A549 (cell line): ENCODE measurements at regions not wholly inside any gene's neighbourhood (a gene's known extent, or its start where the extent isn't known, plus 50 kb on each side); places are given as distances from the start of the nearest gene placed in this dataset.

Experiments used
- ATAC-seq, 2 experiments: fragments of 200-7000 bp in 1 of 2; fragments of >200 bp in 1 of 2; cut with Nextera tagmentation in 1 of 2; cut with Tn5 transposase in 1 of 2; 3 replicates each; pipeline versions ENCODE4 v1.8.0 to v1.9.1; 2018 to 2020; ENCODE audit warnings: mild to moderate bottlenecking in 1 of 2, moderate library complexity in 1 of 2
- CTCF ChIA-PET: fragments of 300-600 bp; sonication (Branson Sonifier 250); formaldehyde crosslinking; extraction: SDS; loops from one replicate; lab custom pipeline; 2021; ENCODE audit warnings: antibody characterized with exemption, inconsistent platforms; lab: Yijun Ruan, JAX
- POLR2A ChIA-PET: fragments of 350-600 bp; formaldehyde crosslinking; extraction: SDS; loops from one replicate; lab custom pipeline; 2021; ENCODE audit warnings: antibody characterized with exemption, inconsistent platforms; lab: Yijun Ruan, JAX
- DNase-seq, 2 experiments: peaks; one replicate each; pipeline versions ENCODE4 v3.0.0 to v3.0.0-alpha.2; 2011 to 2016; ENCODE audit warnings: low read depth in 1 of 2, low spot score in 1 of 2
- FAIRE-seq: peaks from 2 replicates; lab custom pipeline; 2011; peaks lifted over from hg19 to GRCh38; lab: Jason Lieb, UNC
- H3K27ac ChIP-seq, 2 experiments: fragments of >200 bp; sonication (Bioruptor Twin); formaldehyde crosslinking; 3 replicates each; pipeline ENCODE4 v1.5.1; 2016 to 2017
- H3K4me1 ChIP-seq: fragments of >200 bp; sonication (Bioruptor Twin); formaldehyde crosslinking; 3 replicates; pipeline ENCODE4 v1.6.1; 2016
- H3K4me2 ChIP-seq: fragments of >200 bp; sonication (Bioruptor Twin); formaldehyde crosslinking; 3 replicates; pipeline ENCODE4 v1.6.1; 2016
- H3K4me3 ChIP-seq: fragments of >200 bp; sonication (Bioruptor Twin); formaldehyde crosslinking; 3 replicates; pipeline ENCODE4 v1.5.1; 2016
- H3K9me3 ChIP-seq: fragments of >200 bp; sonication (Bioruptor Twin); formaldehyde crosslinking; 3 replicates; pipeline ENCODE4 v1.6.1; 2016
- ATOH8 ChIP-seq: fragments of 250-450 bp; sonication (Bioruptor Pico); IDR thresholded peaks from 2 replicates; pipeline ENCODE4 v1.5.0; 2020; ENCODE audit warnings: low read depth, mild to moderate bottlenecking, moderate library complexity
- BCL3 ChIP-seq: fragments of >200 bp; sonication (Bioruptor Twin); formaldehyde crosslinking; IDR thresholded peaks from 3 replicates; pipeline ENCODE4 v1.6.1; 2016
- BHLHE40 ChIP-seq: IDR thresholded peaks from 2 replicates; pipeline ENCODE4 v1.6.1; 2012; ENCODE audit warnings: low read depth, low read length, inconsistent platforms
- CBX2 ChIP-seq: fragments of 200-600 bp; sonication (generic); IDR thresholded peaks from 2 replicates; pipeline ENCODE4 v1.6.1; 2016; ENCODE audit warnings: low read depth, mild to moderate bottlenecking, borderline replicate concordance
- CEBPB ChIP-seq, 2 experiments: fragments of >200 bp in 1 of 2; sonication (Bioruptor Twin) in 1 of 2; formaldehyde crosslinking in 1 of 2; IDR thresholded peaks; 2 replicates each; pipeline ENCODE4 v1.6.1; 2012 to 2016
- CHD2 ChIP-seq: fragments of 150-350 bp; IDR thresholded peaks from 2 replicates; pipeline ENCODE4 v1.6.1; 2014; ENCODE audit warnings: low read length; ENCODE audit not compliant: partially characterized antibody
- CHD4 ChIP-seq: fragments of 200-600 bp; sonication (generic); IDR thresholded peaks from 2 replicates; pipeline ENCODE4 v1.6.1; 2016; ENCODE audit warnings: antibody characterized with exemption, mild to moderate bottlenecking, borderline replicate concordance
- CTCF ChIP-seq: fragments of >200 bp; sonication (Bioruptor Twin); formaldehyde crosslinking; IDR thresholded peaks from 3 replicates; pipeline ENCODE4 v1.5.1; 2016
- E2F6 ChIP-seq: IDR thresholded peaks from 2 replicates; pipeline ENCODE4 v1.6.1; 2012; ENCODE audit warnings: low read depth, borderline replicate concordance
- EHF ChIP-seq: fragments of 250-450 bp; sonication (Bioruptor Pico); IDR thresholded peaks from 2 replicates; pipeline ENCODE4 v1.5.0; 2020; ENCODE audit warnings: mild to moderate bottlenecking
- GATA3 ChIP-seq: IDR thresholded peaks from 2 replicates; pipeline ENCODE4 v1.6.1; 2012; ENCODE audit warnings: borderline replicate concordance
- HDAC2 ChIP-seq: fragments of 200-600 bp; sonication (generic); IDR thresholded peaks from 2 replicates; pipeline ENCODE4 v1.6.1; 2016
- HES2 ChIP-seq: fragments of >200 bp; sonication (Bioruptor Twin); formaldehyde crosslinking; IDR thresholded peaks from 2 replicates; pipeline ENCODE4 v1.6.1; 2016
- HEYL ChIP-seq: fragments of 250-450 bp; sonication (Bioruptor Pico); IDR thresholded peaks from 2 replicates; pipeline ENCODE4 v1.8.0; 2021; ENCODE audit warnings: mild to moderate bottlenecking, moderate library complexity
- HOXA7 ChIP-seq: fragments of 250-450 bp; sonication (Bioruptor Pico); IDR thresholded peaks from 2 replicates; pipeline ENCODE4 v1.5.0; 2020; ENCODE audit warnings: mild to moderate bottlenecking, moderate library complexity
- JUN ChIP-seq, 2 experiments: fragments of >200 bp; sonication (Bioruptor Twin); formaldehyde crosslinking; IDR thresholded peaks; 2 replicates in 1 of 2; 3 replicates in 1 of 2; pipeline ENCODE4 v1.6.1; 2016 to 2017
- KDM1A ChIP-seq: fragments of 200-600 bp; sonication (generic); IDR thresholded peaks from 2 replicates; pipeline ENCODE4 v1.6.1; 2016; ENCODE audit warnings: low read depth, mild to moderate bottlenecking
- MAFK ChIP-seq: fragments of 450-650 bp; IDR thresholded peaks from 2 replicates; pipeline ENCODE4 v1.6.1; 2014; ENCODE audit not compliant: partially characterized antibody
- NFE2L2 ChIP-seq: fragments of 150-350 bp; conservative IDR thresholded peaks from 2 replicates; pipeline ENCODE4 v1.6.1; 2014; ENCODE audit warnings: low read length
- NR3C1 ChIP-seq: fragments of >200 bp; sonication (Bioruptor Twin); formaldehyde crosslinking; IDR thresholded peaks from 3 replicates; pipeline ENCODE4 v1.6.1; 2017
- PBX3 ChIP-seq: IDR thresholded peaks from 2 replicates; pipeline ENCODE4 v1.6.1; 2012
- POLR2AphosphoS2 ChIP-seq: conservative IDR thresholded peaks from 2 replicates; pipeline ENCODE4 v1.6.1; 2012; ENCODE audit warnings: low read length, improper control_type of control experiment, inconsistent platforms
- RARB ChIP-seq: fragments of 250-450 bp; sonication (Bioruptor Pico); IDR thresholded peaks from 2 replicates; pipeline ENCODE4 v1.8.0; 2021; ENCODE audit warnings: mild to moderate bottlenecking, moderate library complexity
- RFX5 ChIP-seq: fragments of 450-650 bp; IDR thresholded peaks from 2 replicates; pipeline ENCODE4 v1.7.1; 2014; ENCODE audit warnings: antibody characterized with exemption, mild to moderate bottlenecking, moderate library complexity
- RNF2 ChIP-seq: fragments of 200-600 bp; sonication (generic); IDR thresholded peaks from 2 replicates; pipeline ENCODE4 v1.6.1; 2016; ENCODE audit warnings: low read depth, mild to moderate bottlenecking, antibody characterized with exemption, moderate library complexity, borderline replicate concordance
- SREBF2 ChIP-seq: fragments of 450-650 bp; IDR thresholded peaks from 2 replicates; pipeline ENCODE4 v1.6.1; 2014; ENCODE audit warnings: mild to moderate bottlenecking, moderate library complexity
- USF2 ChIP-seq: fragments of 450-650 bp; IDR thresholded peaks from 2 replicates; pipeline ENCODE4 v1.6.1; 2014; ENCODE audit warnings: antibody characterized with exemption
- ZFP36 ChIP-seq: fragments of 450-650 bp; IDR thresholded peaks from 2 replicates; pipeline ENCODE4 v1.6.1; 2014; ENCODE audit warnings: borderline replicate concordance; ENCODE audit not compliant: partially characterized antibody
- WGBS: methylation state at CpG from one replicate; pipeline ENCODE4 v1.1.6; 2017; ENCODE audit errors: missing lambda C conversion rate; 5-methylcytosine and 5-hydroxymethylcytosine counted together

GRCh38 chr6:48736501-48737206 lies 625.7 kb upstream of the PTCHD4 start:
- H3K4me3 ChIP-seq, result no peak overlapping the region
- ATAC-seq (no peak), FAIRE-seq (no peak)
- H3K9me3 ChIP-seq, result no peaks in the 10 kb centered on the region
- no peak overlapping the region for H3K4me2 ChIP-seq
- H3K4me1 ChIP-seq, result no peaks in the 10 kb centered on the region
- TF ChIP-seq JUN (IDR thresholded peaks at IDR 0.05) (no peak), HES2 (no peak)
- TF ChIP-seq, all 56 proteins: peak for 0
- POLR2A ChIA-PET, result no interaction called here
- H3K27ac ChIP-seq, result no peak overlapping the region
- DNase-seq, result no peak
- CTCF ChIA-PET, result no interaction called here
- WGBS, result 57% methylated on average over 2 of the region's 2 CpGs

- ATAC-seq (no peak), FAIRE-seq (no peak), DNase-seq (no peak)
- Histone ChIP-seq H3K4me1 (no peaks in the 10 kb centered on the region), H3K4me3 (no peak overlapping the region), H3K9me3 (no peaks in the 10 kb centered on the region), H3K27ac (no peak overlapping the region)
- WGBS, result 69% methylated on average over 1 of the region's 1 CpG
- CTCF ChIA-PET, result no interaction called here
- TF ChIP-seq CTCF, result no peak
- no peak for TF ChIP-seq JUN (IDR thresholded peaks at IDR 0.05)
- TF ChIP-seq POLR2AphosphoS2, result no peak
- TF ChIP-seq USF2, result no peak
- no peak for TF ChIP-seq HOXA7 (CRISPR knock-in tag)
- TF ChIP-seq ZFP36, result no peak
- TF ChIP-seq HDAC2, result no peak
- no peak for TF ChIP-seq RNF2
- TF ChIP-seq ATOH8 (CRISPR knock-in tag), result no peak
- no peak for TF ChIP-seq NFE2L2
- no peak for TF ChIP-seq HEYL
- no peak for TF ChIP-seq EHF
- no peak for TF ChIP-seq GATA3
- no peak for TF ChIP-seq CBX2
- no peak for TF ChIP-seq BHLHE40
- TF ChIP-seq, all 56 proteins: peak for 0
- H3K4me2 ChIP-seq, result no peak overlapping the region
- POLR2A ChIA-PET, result no interaction called here
These were observed 624.8 kb upstream of the PTCHD4 start for GRCh38 chr6:48735846-48736245.

- FAIRE-seq, result no peak
- no peak for TF ChIP-seq USF2
- TF ChIP-seq RNF2, result no peak
- no peak for TF ChIP-seq RFX5
- no peak for TF ChIP-seq MAFK
- no peak for TF ChIP-seq E2F6
- no peak for TF ChIP-seq HEYL
- no peak for TF ChIP-seq CHD2
- TF ChIP-seq CHD4, result no peak
- no peak for TF ChIP-seq PBX3
- no peak for TF ChIP-seq SREBF2
- no peak for TF ChIP-seq EHF
- TF ChIP-seq RARB (CRISPR knock-in tag), result no peak
- no peak for TF ChIP-seq CEBPB (IDR thresholded peaks at IDR 0.05)
- no peak for TF ChIP-seq GATA3
- no peak for TF ChIP-seq NR3C1
- no peak for TF ChIP-seq BCL3
- no peak for TF ChIP-seq KDM1A
These were observed 622.6 kb upstream of the PTCHD4 start for GRCh38 chr6:48733581-48733980.

More at GRCh38 chr6:48733581-48733980, 622.6 kb upstream of the PTCHD4 start:
- H3K27ac ChIP-seq, result no peak overlapping the region
- H3K4me2 ChIP-seq, result no peak overlapping the region
- no peaks in the 10 kb centered on the region for H3K9me3 ChIP-seq
- DNase-seq (no peak), ATAC-seq (no peak)
- H3K4me1 ChIP-seq, result no peaks in the 10 kb centered on the region
- ChIA-PET CTCF (no interaction called here), POLR2A (no interaction called here)
- 14% methylated on average over 1 of the region's 1 CpG for WGBS
- H3K4me3 ChIP-seq, result no peak overlapping the region
